Ovary (tissue), 3 donors: ENCODE measurements at regions not wholly inside any gene's neighbourhood (a gene's known extent, or its start where the extent isn't known, plus 50 kb on each side); places are given as distances from the start of the nearest gene placed in this dataset.

Experiments
- CTCF ChIP-seq, 3 donors: fragments of 450-650 bp in 2 of 3; fragments of 200-600 bp in 1 of 3; IDR thresholded peaks; one replicate each; pipeline versions ENCODE4 v1.5.1 to v1.8.0; 2016 to 2022; ENCODE audit warnings: antibody characterized with exemption in 3 of 3, mild to moderate bottlenecking in 1 of 3
- EP300 ChIP-seq: sonication (generic); formaldehyde crosslinking; IDR thresholded peaks from one replicate; pipeline ENCODE4 v1.6.1; 2017; ENCODE audit warnings: antibody characterized with exemption
- POLR2A ChIP-seq: fragments of 450-650 bp; IDR thresholded peaks from one replicate; pipeline ENCODE4 v1.6.1; 2017; ENCODE audit warnings: antibody characterized with exemption, mild to moderate bottlenecking, moderate library complexity
- donor health status: DM: no; HTN: no; CAD: no.

GRCh38 chr11:13091804-13092203 lies 82.7 kb downstream of the RASSF10 start:
- TF ChIP-seq CTCF (IDR thresholded peaks at IDR 0.05) (no peak), POLR2A (no peak), EP300 (no peak)
